SK-N-SH (cell line): ENCODE measurements at regions not wholly inside any gene's neighbourhood (a gene's known extent, or its start where the extent isn't known, plus 50 kb on each side); places are given as distances from the start of the nearest gene placed in this dataset.

Experiments used
- CTCF ChIA-PET: fragments of 300-600, 350-600 bp; formaldehyde crosslinking; extraction: SDS; loops from one replicate; lab custom pipeline; 2021; lab: Yijun Ruan, JAX
- POLR2A ChIA-PET: fragments of 350-600 bp; sonication (Branson Sonifier 250); formaldehyde crosslinking; extraction: SDS; loops from one replicate; lab custom pipeline; 2020; ENCODE audit warnings: antibody characterized with exemption, inconsistent platforms; lab: Yijun Ruan, JAX
- DNase-seq: peaks from one replicate; pipeline ENCODE4 v3.0.0; 2012
- H2AFZ ChIP-seq: fragments of 200-600 bp; sonication (generic); 2 replicates; pipeline ENCODE4 v1.8.1; 2016; ENCODE audit warnings: antibody characterized with exemption, mild to moderate bottlenecking, low read depth
- H3F3A ChIP-seq: fragments of 200-600 bp; sonication (generic); replicated peaks from 2 replicates; pipeline ENCODE3; 2016; ENCODE audit warnings: antibody characterized with exemption, mild to moderate bottlenecking; ENCODE audit not compliant: insufficient read depth
- H3K27ac ChIP-seq, 2 experiments: fragments of 200-500 bp in 1 of 2; fragments of 200-600 bp in 1 of 2; sonication (Bioruptor generic) in 1 of 2; sonication (generic), shearing (Covaris generic) in 1 of 2; 2 replicates each; pipeline versions ENCODE4 v1.5.1 to v1.6.1; 2014 to 2016; ENCODE audit warnings: low read depth in 2 of 2, inconsistent platforms in 1 of 2, low read length in 1 of 2, mild to moderate bottlenecking in 1 of 2, mixed read lengths in 1 of 2
- H3K27me3 ChIP-seq: fragments of 200-600 bp; sonication (generic), shearing (Covaris generic); 2 replicates; pipeline ENCODE4 v1.6.1; 2016; ENCODE audit warnings: mixed run types; ENCODE audit not compliant: insufficient read depth
- H3K36me3 ChIP-seq, 2 experiments: fragments of 200-500 bp in 1 of 2; fragments of 200-600 bp in 1 of 2; sonication (Bioruptor generic) in 1 of 2; sonication (generic) in 1 of 2; replicated peaks in 1 of 2; 2 replicates each; pipeline versions ENCODE3 to v1.5.1; 2014 to 2016; ENCODE audit warnings: low read length in 1 of 2, mild to moderate bottlenecking in 1 of 2; ENCODE audit not compliant: insufficient read depth in 2 of 2, control insufficient read depth in 1 of 2
- H3K4me1 ChIP-seq, 2 experiments: fragments of 200-500 bp in 1 of 2; fragments of 200-600 bp in 1 of 2; sonication (Bioruptor generic) in 1 of 2; sonication (generic), shearing (Covaris generic) in 1 of 2; 2 replicates each; pipeline versions ENCODE4 v1.5.1 to v1.6.1; 2014 to 2016; ENCODE audit warnings: low read depth in 1 of 2, low read length in 1 of 2, mixed run types in 1 of 2; ENCODE audit not compliant: insufficient read depth in 2 of 2, control insufficient read depth in 1 of 2
- H3K4me2 ChIP-seq: fragments of 200-600 bp; sonication (generic), shearing (Covaris generic); 2 replicates; pipeline ENCODE4 v1.6.1; 2017; ENCODE audit warnings: mixed run types
- H3K4me3 ChIP-seq, 2 experiments: fragments of 200-500 bp in 1 of 2; fragments of 200-600 bp in 1 of 2; sonication (Bioruptor generic) in 1 of 2; sonication (generic), shearing (Covaris generic) in 1 of 2; 2 replicates each; pipeline versions ENCODE4 v1.5.1 to v1.8.1; 2014 to 2016; ENCODE audit warnings: low read depth in 2 of 2, inconsistent platforms in 1 of 2, low read length in 1 of 2, mild to moderate bottlenecking in 1 of 2, mixed read lengths in 1 of 2, moderate library complexity in 1 of 2
- H3K79me2 ChIP-seq: fragments of 200-600 bp; sonication (generic); 2 replicates; pipeline ENCODE4 v1.8.1; 2017; ENCODE audit warnings: mild to moderate bottlenecking; ENCODE audit not compliant: insufficient read depth
- H3K9ac ChIP-seq: fragments of 200-600 bp; sonication (generic); 2 replicates; pipeline ENCODE4 v1.6.1; 2017; ENCODE audit warnings: mixed run types
- H3K9me2 ChIP-seq: fragments of 200-600 bp; sonication (generic); 2 replicates; pipeline ENCODE4 v1.6.1; 2017; ENCODE audit warnings: mixed run types
- H3K9me3 ChIP-seq: fragments of 200-600 bp; sonication (generic); 2 replicates; pipeline ENCODE4 v1.6.1; 2017; ENCODE audit warnings: mixed run types, mild to moderate bottlenecking, moderate library complexity
- H4K20me1 ChIP-seq: fragments of 200-600 bp; sonication (generic); 2 replicates; pipeline ENCODE4 v1.6.1; 2017; ENCODE audit warnings: mild to moderate bottlenecking, mixed run types; ENCODE audit not compliant: insufficient read depth
- EP300 ChIP-seq, 2 experiments: IDR thresholded peaks; 2 replicates each; pipeline versions ENCODE4 v1.4.0 to v1.6.1; 2012; ENCODE audit warnings: borderline replicate concordance in 1 of 2, low read depth in 1 of 2, low read length in 1 of 2
- FOSL2 ChIP-seq: IDR thresholded peaks from 2 replicates; pipeline ENCODE4 v1.4.0; 2012; ENCODE audit warnings: low read depth, mild to moderate bottlenecking, moderate library complexity, borderline replicate concordance
- FOXJ3 ChIP-seq: sonication (generic); formaldehyde crosslinking; IDR thresholded peaks from 2 replicates; pipeline ENCODE4 v1.5.1; 2020; ENCODE audit warnings: mild to moderate bottlenecking, missing genetic modification reagents
- FOXM1 ChIP-seq: IDR thresholded peaks from 2 replicates; pipeline ENCODE4 v1.4.0; 2012; ENCODE audit warnings: low read depth, mild to moderate bottlenecking
- GABPA ChIP-seq: IDR thresholded peaks from 2 replicates; pipeline ENCODE4 v1.4.0; 2012; ENCODE audit warnings: low read depth, mild to moderate bottlenecking
- GATA2 ChIP-seq: sonication (generic); formaldehyde crosslinking; IDR thresholded peaks from 2 replicates; pipeline ENCODE4 v1.5.0; 2020; ENCODE audit warnings: mild to moderate bottlenecking, missing genetic modification reagents
- MEF2A ChIP-seq: IDR thresholded peaks from 2 replicates; pipeline ENCODE4 v1.4.0; 2012; ENCODE audit warnings: low read depth, borderline replicate concordance
- NFIC ChIP-seq: IDR thresholded peaks from 2 replicates; pipeline ENCODE4 v1.4.0; 2012; ENCODE audit warnings: borderline replicate concordance
- NRF1 ChIP-seq: IDR thresholded peaks from 2 replicates; pipeline ENCODE4 v1.6.1; 2012; ENCODE audit warnings: low read depth, mild to moderate bottlenecking, low read length
- POLR2AphosphoS5 ChIP-seq: IDR thresholded peaks from 2 replicates; pipeline ENCODE4 v1.6.1; 2012; ENCODE audit warnings: low read depth, low read length
- RAD21 ChIP-seq: IDR thresholded peaks from 2 replicates; pipeline ENCODE4 v1.6.1; 2012; ENCODE audit warnings: mild to moderate bottlenecking, low read length
- RXRA ChIP-seq: IDR thresholded peaks from 2 replicates; pipeline ENCODE4 v1.4.0; 2012; ENCODE audit warnings: low read depth, mild to moderate bottlenecking, borderline replicate concordance
- SMC3 ChIP-seq: IDR thresholded peaks from 2 replicates; pipeline ENCODE4 v1.6.1; 2012; ENCODE audit warnings: low read depth, low read length, improper control_type of control experiment
- TCF12 ChIP-seq: IDR thresholded peaks from 2 replicates; pipeline ENCODE4 v1.4.0; 2012
- YY1 ChIP-seq: IDR thresholded peaks from 2 replicates; pipeline ENCODE4 v1.4.0; 2012; ENCODE audit warnings: low read depth, mild to moderate bottlenecking
- WGBS: methylation state at CpG from one replicate; pipeline ENCODE4 v1.1.6; 2017; ENCODE audit warnings: low lambda C conversion rate; 5-methylcytosine and 5-hydroxymethylcytosine counted together
- TF ChIP-seq, protein P1 (sequence below): IDR thresholded peaks from 2 replicates; pipeline ENCODE4 v1.4.0; 2012; ENCODE audit warnings: low read depth
- TF ChIP-seq, protein P2 (sequence below): IDR thresholded peaks from 2 replicates; pipeline ENCODE4 v1.4.0; 2012; ENCODE audit warnings: low read depth, borderline replicate concordance
- TF ChIP-seq, protein P3 (sequence below): fragments of 150-350 bp; IDR thresholded peaks from 2 replicates; pipeline ENCODE4 v1.6.1; 2017; ENCODE audit warnings: antibody characterized with exemption, low read length, low read depth, borderline replicate concordance
- TF ChIP-seq, protein P4 (sequence below): IDR thresholded peaks from 2 replicates; pipeline ENCODE4 v1.6.1; 2012; ENCODE audit warnings: mild to moderate bottlenecking, low read depth, low read length, moderate library complexity
- TF ChIP-seq, protein P5 (sequence below): fragments of 200-600 bp; sonication (generic); IDR thresholded peaks from 2 replicates; pipeline ENCODE4 v1.6.1; 2017; ENCODE audit warnings: antibody characterized with exemption, mild to moderate bottlenecking, moderate library complexity

DNA sequence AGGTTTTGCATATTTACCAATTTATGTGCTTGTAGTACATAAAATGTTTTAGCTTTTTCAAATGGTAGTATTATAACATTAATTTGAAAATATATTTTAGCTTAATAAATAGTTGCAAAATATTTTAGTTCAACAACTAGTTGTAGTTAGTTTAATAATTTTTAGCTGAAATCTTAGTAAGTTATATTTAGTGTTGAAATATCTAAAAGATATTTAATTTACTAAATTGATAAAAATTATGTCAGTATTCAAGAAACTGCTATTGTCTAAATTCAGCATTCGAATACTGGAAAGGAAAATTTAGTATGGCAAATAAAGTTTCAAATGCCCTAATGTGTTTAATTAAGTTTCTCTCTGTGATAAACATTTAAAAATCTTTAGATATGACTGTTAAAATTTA, 754.5 kb upstream of the MIR17HG start:
- Histone ChIP-seq H3K4me2 (no peak overlapping the region), H3K27ac (no peak overlapping the region), H3K4me1 (no peaks in the 10 kb centered on the region), H3K4me3 (no peak overlapping the region), H3K36me3 (no peaks in the 10 kb centered on the region), H2AFZ (no peak overlapping the region), H3K9me3 (no peaks in the 10 kb centered on the region), H3K79me2 (no peaks in the 10 kb centered on the region), H3F3A (no peaks in the 10 kb centered on the region), H3K27me3 (no peaks in the 10 kb centered on the region), H4K20me1 (no peaks in the 10 kb centered on the region), H3K9ac (no peak overlapping the region), H3K9me2 (no peaks in the 10 kb centered on the region)
- POLR2A ChIA-PET: no interaction called here
- no peak for DNase-seq
- TF ChIP-seq, protein P1, sequence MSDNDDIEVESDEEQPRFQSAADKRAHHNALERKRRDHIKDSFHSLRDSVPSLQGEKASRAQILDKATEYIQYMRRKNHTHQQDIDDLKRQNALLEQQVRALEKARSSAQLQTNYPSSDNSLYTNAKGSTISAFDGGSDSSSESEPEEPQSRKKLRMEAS: no peak
- TF ChIP-seq EP300 (IDR thresholded peaks at IDR 0.05; ENCODE audit: borderline replicate concordance in 1 of 2, low read depth in 1 of 2, low read length in 1 of 2) (no peak), TCF12 (no peak), SMC3 (no peak), FOXJ3 (CRISPR knock-in tag) (no peak), POLR2AphosphoS5 (no peak)
- TF ChIP-seq, protein P2, sequence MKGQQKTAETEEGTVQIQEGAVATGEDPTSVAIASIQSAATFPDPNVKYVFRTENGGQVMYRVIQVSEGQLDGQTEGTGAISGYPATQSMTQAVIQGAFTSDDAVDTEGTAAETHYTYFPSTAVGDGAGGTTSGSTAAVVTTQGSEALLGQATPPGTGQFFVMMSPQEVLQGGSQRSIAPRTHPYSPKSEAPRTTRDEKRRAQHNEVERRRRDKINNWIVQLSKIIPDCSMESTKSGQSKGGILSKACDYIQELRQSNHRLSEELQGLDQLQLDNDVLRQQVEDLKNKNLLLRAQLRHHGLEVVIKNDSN: no peak
- WGBS: 72% methylated on average over 1 of the region's 1 CpG
- CTCF ChIA-PET: interaction anchor here (1.4 kb wide), 1 partner anchor 12 kb away, joined by 3 read pairs; no protein-coding TSS in a partner anchor

DNA sequence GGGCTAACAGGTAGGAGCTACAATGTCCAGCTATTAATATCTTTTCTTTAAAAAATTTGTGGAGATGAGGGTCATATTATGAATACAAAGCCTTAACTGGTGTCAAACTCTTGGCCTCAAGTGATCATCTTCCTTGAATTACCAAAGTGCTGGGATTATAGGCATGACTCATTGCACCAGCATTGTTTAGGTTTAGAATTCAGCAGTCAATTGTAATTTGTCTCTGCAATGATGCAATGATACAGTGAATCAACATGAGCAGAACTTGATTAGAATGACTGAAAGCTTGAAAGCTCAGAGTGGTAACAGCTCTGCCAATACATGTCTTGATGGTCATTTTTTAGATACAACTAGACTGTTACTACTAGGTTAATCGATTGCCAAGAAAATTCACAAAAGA, 752.8 kb upstream of the MIR17HG start:
- H3F3A ChIP-seq: no peaks in the 10 kb centered on the region
- CTCF ChIA-PET: interaction anchor here (1.0 to 1.2 kb wide), 2 partner anchors 9 to 16 kb away, joined by 3 to 4 read pairs; no protein-coding TSS in a partner anchor
- H3K9me3 ChIP-seq: no peaks in the 10 kb centered on the region
- no peak overlapping the region for H2AFZ ChIP-seq
- no peak overlapping the region for H3K4me3 ChIP-seq
- DNase-seq: no peak
- H3K36me3 ChIP-seq: no peaks in the 10 kb centered on the region
- H3K9ac ChIP-seq: no peak overlapping the region
- H3K4me1 ChIP-seq: no peaks in the 10 kb centered on the region
- no peak for TF ChIP-seq GABPA
- TF ChIP-seq TCF12: no peak
- TF ChIP-seq NFIC: no peak
- TF ChIP-seq MEF2A: no peak
- no peak for TF ChIP-seq NRF1
- TF ChIP-seq, protein P3, sequence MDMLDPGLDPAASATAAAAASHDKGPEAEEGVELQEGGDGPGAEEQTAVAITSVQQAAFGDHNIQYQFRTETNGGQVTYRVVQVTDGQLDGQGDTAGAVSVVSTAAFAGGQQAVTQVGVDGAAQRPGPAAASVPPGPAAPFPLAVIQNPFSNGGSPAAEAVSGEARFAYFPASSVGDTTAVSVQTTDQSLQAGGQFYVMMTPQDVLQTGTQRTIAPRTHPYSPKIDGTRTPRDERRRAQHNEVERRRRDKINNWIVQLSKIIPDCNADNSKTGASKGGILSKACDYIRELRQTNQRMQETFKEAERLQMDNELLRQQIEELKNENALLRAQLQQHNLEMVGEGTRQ: no peak
- no peak for TF ChIP-seq YY1
- no peak for TF ChIP-seq SMC3
- no peak for TF ChIP-seq FOSL2
- TF ChIP-seq GATA2 (CRISPR knock-in tag): no peak
- TF ChIP-seq, protein P4, sequence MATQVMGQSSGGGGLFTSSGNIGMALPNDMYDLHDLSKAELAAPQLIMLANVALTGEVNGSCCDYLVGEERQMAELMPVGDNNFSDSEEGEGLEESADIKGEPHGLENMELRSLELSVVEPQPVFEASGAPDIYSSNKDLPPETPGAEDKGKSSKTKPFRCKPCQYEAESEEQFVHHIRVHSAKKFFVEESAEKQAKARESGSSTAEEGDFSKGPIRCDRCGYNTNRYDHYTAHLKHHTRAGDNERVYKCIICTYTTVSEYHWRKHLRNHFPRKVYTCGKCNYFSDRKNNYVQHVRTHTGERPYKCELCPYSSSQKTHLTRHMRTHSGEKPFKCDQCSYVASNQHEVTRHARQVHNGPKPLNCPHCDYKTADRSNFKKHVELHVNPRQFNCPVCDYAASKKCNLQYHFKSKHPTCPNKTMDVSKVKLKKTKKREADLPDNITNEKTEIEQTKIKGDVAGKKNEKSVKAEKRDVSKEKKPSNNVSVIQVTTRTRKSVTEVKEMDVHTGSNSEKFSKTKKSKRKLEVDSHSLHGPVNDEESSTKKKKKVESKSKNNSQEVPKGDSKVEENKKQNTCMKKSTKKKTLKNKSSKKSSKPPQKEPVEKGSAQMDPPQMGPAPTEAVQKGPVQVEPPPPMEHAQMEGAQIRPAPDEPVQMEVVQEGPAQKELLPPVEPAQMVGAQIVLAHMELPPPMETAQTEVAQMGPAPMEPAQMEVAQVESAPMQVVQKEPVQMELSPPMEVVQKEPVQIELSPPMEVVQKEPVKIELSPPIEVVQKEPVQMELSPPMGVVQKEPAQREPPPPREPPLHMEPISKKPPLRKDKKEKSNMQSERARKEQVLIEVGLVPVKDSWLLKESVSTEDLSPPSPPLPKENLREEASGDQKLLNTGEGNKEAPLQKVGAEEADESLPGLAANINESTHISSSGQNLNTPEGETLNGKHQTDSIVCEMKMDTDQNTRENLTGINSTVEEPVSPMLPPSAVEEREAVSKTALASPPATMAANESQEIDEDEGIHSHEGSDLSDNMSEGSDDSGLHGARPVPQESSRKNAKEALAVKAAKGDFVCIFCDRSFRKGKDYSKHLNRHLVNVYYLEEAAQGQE: no peak
- TF ChIP-seq RXRA: no peak
- TF ChIP-seq RAD21: no peak
- TF ChIP-seq FOXJ3 (CRISPR knock-in tag): no peak
- TF ChIP-seq POLR2AphosphoS5: no peak
- TF ChIP-seq, protein P2: no peak
- TF ChIP-seq FOXM1: no peak
- TF ChIP-seq, protein P5, sequence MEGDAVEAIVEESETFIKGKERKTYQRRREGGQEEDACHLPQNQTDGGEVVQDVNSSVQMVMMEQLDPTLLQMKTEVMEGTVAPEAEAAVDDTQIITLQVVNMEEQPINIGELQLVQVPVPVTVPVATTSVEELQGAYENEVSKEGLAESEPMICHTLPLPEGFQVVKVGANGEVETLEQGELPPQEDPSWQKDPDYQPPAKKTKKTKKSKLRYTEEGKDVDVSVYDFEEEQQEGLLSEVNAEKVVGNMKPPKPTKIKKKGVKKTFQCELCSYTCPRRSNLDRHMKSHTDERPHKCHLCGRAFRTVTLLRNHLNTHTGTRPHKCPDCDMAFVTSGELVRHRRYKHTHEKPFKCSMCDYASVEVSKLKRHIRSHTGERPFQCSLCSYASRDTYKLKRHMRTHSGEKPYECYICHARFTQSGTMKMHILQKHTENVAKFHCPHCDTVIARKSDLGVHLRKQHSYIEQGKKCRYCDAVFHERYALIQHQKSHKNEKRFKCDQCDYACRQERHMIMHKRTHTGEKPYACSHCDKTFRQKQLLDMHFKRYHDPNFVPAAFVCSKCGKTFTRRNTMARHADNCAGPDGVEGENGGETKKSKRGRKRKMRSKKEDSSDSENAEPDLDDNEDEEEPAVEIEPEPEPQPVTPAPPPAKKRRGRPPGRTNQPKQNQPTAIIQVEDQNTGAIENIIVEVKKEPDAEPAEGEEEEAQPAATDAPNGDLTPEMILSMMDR: no peak
- TF ChIP-seq, all 33 proteins: peak for 0
- 58% methylated on average over 1 of the region's 1 CpG for WGBS
- Histone ChIP-seq H3K4me2 (no peak overlapping the region), H4K20me1 (no peaks in the 10 kb centered on the region), H3K27me3 (no peaks in the 10 kb centered on the region), H3K79me2 (no peaks in the 10 kb centered on the region), H3K9me2 (no peaks in the 10 kb centered on the region), H3K27ac (no peak overlapping the region)
- POLR2A ChIA-PET: no interaction called here
